Astrocyte (in vitro differentiated cells and primary cell): ENCODE measurements at regions not wholly inside any gene's neighbourhood (a gene's known extent, or its start where the extent isn't known, plus 50 kb on each side); places are given as distances from the start of the nearest gene placed in this dataset.

ENCODE experiments used
- EZH2 ChIP-seq: IDR thresholded peaks from 2 replicates; pipeline ENCODE4 v1.6.1; 2012; ENCODE audit warnings: mild to moderate bottlenecking, low read length, inconsistent platforms; ENCODE audit not compliant: insufficient read depth
- TF ChIP-seq, protein P1 (sequence below): IDR thresholded peaks from 2 replicates; pipeline ENCODE4 v1.5.1; 2011; ENCODE audit warnings: low read depth, mild to moderate bottlenecking, inconsistent platforms, low read length, moderate library complexity; ENCODE audit not compliant: insufficient read depth

DNA sequence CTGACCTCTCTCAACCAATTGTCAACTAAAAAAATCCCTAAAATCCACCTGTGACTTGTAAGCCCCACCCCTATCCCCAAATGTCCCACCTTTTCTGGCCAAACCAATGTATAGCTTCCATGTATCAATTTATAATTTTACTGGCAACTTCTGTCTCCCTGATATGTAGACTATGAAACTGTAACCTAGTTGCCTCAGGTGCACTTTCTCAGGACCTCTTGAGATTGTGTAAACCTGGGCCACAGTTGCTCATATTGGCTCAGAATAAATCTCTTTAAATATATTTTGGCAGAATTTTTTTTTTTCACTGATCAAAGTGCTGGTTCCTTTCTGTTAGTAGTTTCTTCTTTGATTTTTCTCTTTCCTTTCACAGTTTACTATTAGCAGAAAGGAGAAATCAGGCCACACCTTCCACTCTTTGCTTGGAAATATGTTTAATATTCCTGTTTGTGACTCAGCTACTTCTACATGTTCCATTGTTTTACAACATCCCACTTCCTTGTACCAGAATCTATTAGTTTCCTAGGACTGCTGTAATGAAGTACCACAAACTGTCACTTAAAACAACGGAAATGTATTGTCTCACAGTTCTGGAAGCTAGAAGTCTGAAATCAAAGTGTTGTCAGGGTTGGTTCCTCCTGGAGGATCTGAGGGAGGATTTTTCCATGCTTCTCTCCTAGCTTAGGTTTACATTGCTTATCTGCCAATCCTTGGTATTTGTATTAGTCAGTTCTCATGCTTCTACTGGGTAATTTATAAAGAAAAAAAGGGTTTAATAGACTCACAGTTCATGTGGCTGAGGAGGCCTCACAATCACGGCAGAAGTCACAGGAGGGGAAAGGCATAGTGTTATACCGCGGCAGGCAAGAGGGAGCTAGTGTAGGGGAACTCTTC is 801.2 kb upstream of the ARPP21 start:
- TF ChIP-seq, protein P1, sequence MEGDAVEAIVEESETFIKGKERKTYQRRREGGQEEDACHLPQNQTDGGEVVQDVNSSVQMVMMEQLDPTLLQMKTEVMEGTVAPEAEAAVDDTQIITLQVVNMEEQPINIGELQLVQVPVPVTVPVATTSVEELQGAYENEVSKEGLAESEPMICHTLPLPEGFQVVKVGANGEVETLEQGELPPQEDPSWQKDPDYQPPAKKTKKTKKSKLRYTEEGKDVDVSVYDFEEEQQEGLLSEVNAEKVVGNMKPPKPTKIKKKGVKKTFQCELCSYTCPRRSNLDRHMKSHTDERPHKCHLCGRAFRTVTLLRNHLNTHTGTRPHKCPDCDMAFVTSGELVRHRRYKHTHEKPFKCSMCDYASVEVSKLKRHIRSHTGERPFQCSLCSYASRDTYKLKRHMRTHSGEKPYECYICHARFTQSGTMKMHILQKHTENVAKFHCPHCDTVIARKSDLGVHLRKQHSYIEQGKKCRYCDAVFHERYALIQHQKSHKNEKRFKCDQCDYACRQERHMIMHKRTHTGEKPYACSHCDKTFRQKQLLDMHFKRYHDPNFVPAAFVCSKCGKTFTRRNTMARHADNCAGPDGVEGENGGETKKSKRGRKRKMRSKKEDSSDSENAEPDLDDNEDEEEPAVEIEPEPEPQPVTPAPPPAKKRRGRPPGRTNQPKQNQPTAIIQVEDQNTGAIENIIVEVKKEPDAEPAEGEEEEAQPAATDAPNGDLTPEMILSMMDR = no peak
- TF ChIP-seq EZH2 = no peak
